Neutrophil (primary cell): ENCODE measurements at regions not wholly inside any gene's neighbourhood (a gene's known extent, or its start where the extent isn't known, plus 50 kb on each side); places are given as distances from the start of the nearest gene placed in this dataset.

Experiments
- H3K27ac ChIP-seq: fragments of 200-600 bp; sonication (generic); 2 replicates; pipeline ENCODE4 v1.5.1; 2016; ENCODE audit warnings: mild to moderate bottlenecking, moderate library complexity
- H3K27me3 ChIP-seq: fragments of 200-600 bp; sonication (generic); 2 replicates; pipeline ENCODE4 v1.6.0; 2016; ENCODE audit warnings: mild to moderate bottlenecking
- H3K36me3 ChIP-seq: fragments of 200-600 bp; sonication (generic); 2 replicates; pipeline ENCODE4 v1.5.1; 2017
- H3K4me1 ChIP-seq, 2 experiments: fragments of 200-600 bp in 1 of 2; sonication (generic) in 1 of 2; 1 replicate in 1 of 2; 2 replicates in 1 of 2; pipeline versions ENCODE4 v1.5.1 to v1.6.1; 2013 to 2016; ENCODE audit warnings: low read depth in 1 of 2, low read length in 1 of 2, mild to moderate bottlenecking in 1 of 2, moderate library complexity in 1 of 2; ENCODE audit not compliant: control insufficient read depth in 1 of 2, insufficient read depth in 1 of 2
- H3K4me3 ChIP-seq, 2 experiments: fragments of 200-600 bp in 1 of 2; sonication (generic) in 1 of 2; 1 replicate in 1 of 2; 2 replicates in 1 of 2; pipeline ENCODE4 v1.5.1; 2013 to 2016; ENCODE audit warnings: low read depth in 1 of 2, low read length in 1 of 2, mild to moderate bottlenecking in 1 of 2, moderate library complexity in 1 of 2
- H3K9me3 ChIP-seq: fragments of 200-600 bp; sonication (generic); 2 replicates; pipeline ENCODE4 v1.5.1; 2016
- CTCF ChIP-seq: fragments of 200-600 bp; sonication (generic); IDR thresholded peaks from 2 replicates; pipeline ENCODE4 v1.5.1; 2016; ENCODE audit warnings: antibody characterized with exemption

- Histone ChIP-seq H3K4me1 (no peaks in the 10 kb centered on the region), H3K9me3 (no peaks in the 10 kb centered on the region), H3K36me3 (no peaks in the 10 kb centered on the region), H3K4me3 (no peak overlapping the region), H3K27me3 (no peaks in the 10 kb centered on the region), H3K27ac (no peak overlapping the region)
- TF ChIP-seq CTCF: no peak
Measured at GRCh38 chr10:8221451-8221850, 167.0 kb downstream of the GATA3 start.

- Histone ChIP-seq H3K27me3 (peaks cover 7% of the 10 kb centered on the region), H3K4me3 (no peak overlapping the region), H3K36me3 (no peaks in the 10 kb centered on the region), H3K4me1 (no peaks in the 10 kb centered on the region), H3K9me3 (no peaks in the 10 kb centered on the region), H3K27ac (no peak overlapping the region)
- no peak for TF ChIP-seq CTCF
Measured at GRCh38 chr10:8224591-8224990, 170.1 kb downstream of the GATA3 start.

GRCh38 chr10:8225187-8225586 lies 170.7 kb downstream of the GATA3 start:
- no peak for TF ChIP-seq CTCF
- peaks cover 10% of the 10 kb centered on the region for H3K27me3 ChIP-seq

GRCh38 chr10:8227246-8227645 lies 172.8 kb downstream of the GATA3 start:
- H3K27ac ChIP-seq: no peak overlapping the region
- peaks cover 10% of the 10 kb centered on the region for H3K27me3 ChIP-seq
- no peak for TF ChIP-seq CTCF
- H3K9me3 ChIP-seq: no peaks in the 10 kb centered on the region
- H3K4me3 ChIP-seq: no peak overlapping the region
- H3K4me1 ChIP-seq: no peaks in the 10 kb centered on the region
- no peaks in the 10 kb centered on the region for H3K36me3 ChIP-seq

More at GRCh38 chr10:8225187-8225586, 170.7 kb downstream of the GATA3 start:
- Histone ChIP-seq H3K4me1 (no peaks in the 10 kb centered on the region), H3K36me3 (no peaks in the 10 kb centered on the region), H3K27ac (no peak overlapping the region), H3K9me3 (no peaks in the 10 kb centered on the region), H3K4me3 (no peak overlapping the region)

GRCh38 chr10:8229153-8229552 lies 174.7 kb downstream of the GATA3 start:
- H3K27me3 ChIP-seq: peaks cover 10% of the 10 kb centered on the region
- no peaks in the 10 kb centered on the region for H3K9me3 ChIP-seq
- H3K36me3 ChIP-seq: no peaks in the 10 kb centered on the region
- no peak overlapping the region for H3K27ac ChIP-seq
- TF ChIP-seq CTCF: no peak
- no peaks in the 10 kb centered on the region for H3K4me1 ChIP-seq
- H3K4me3 ChIP-seq: no peak overlapping the region

- H3K36me3 ChIP-seq: no peaks in the 10 kb centered on the region
- H3K27ac ChIP-seq: no peak overlapping the region
- H3K9me3 ChIP-seq: no peaks in the 10 kb centered on the region
- no peak overlapping the region for H3K4me3 ChIP-seq
- TF ChIP-seq CTCF: no peak
- H3K27me3 ChIP-seq: peaks cover 10% of the 10 kb centered on the region
- no peaks in the 10 kb centered on the region for H3K4me1 ChIP-seq
Measured at GRCh38 chr10:8230902-8231301, 176.4 kb downstream of the GATA3 start.
